DND-41 (cell line): ENCODE measurements at regions not wholly inside any gene's neighbourhood (a gene's known extent, or its start where the extent isn't known, plus 50 kb on each side); places are given as distances from the start of the nearest gene placed in this dataset.
"Not testable (repeated sequence)": the region's sequence is repeated elsewhere in the genome, so short reads cannot be mapped to it uniquely, and the experiment has no call there.

Source experiments
- ATAC-seq: fragments of 200-7000 bp; cut with Tn5 transposase; 3 replicates; pipeline ENCODE4 v1.9.1; 2021; ENCODE audit warnings: low read depth; ENCODE audit not compliant: insufficient read depth
- DNase-seq: peaks from one replicate; pipeline ENCODE4 v3.0.0-alpha.2; 2020
- H2AFZ ChIP-seq: 2 replicates; pipeline ENCODE4 v1.6.0; 2012; ENCODE audit warnings: low read depth, low read length
- H3K27ac ChIP-seq: 2 replicates; pipeline ENCODE4 v1.5.1; 2012; ENCODE audit warnings: low read length, inconsistent platforms
- H3K27me3 ChIP-seq: fragments of 200-600 bp; sonication (generic); 2 replicates; pipeline ENCODE4 v1.6.0; 2012; ENCODE audit warnings: low read length, mild to moderate bottlenecking, inconsistent platforms; ENCODE audit not compliant: insufficient read depth, poor library complexity
- H3K36me3 ChIP-seq: 2 replicates; pipeline ENCODE4 v1.5.1; 2012; ENCODE audit warnings: low read length, inconsistent platforms; ENCODE audit not compliant: insufficient read depth
- H3K4me1 ChIP-seq: 2 replicates; pipeline ENCODE4 v1.5.1; 2012; ENCODE audit warnings: mild to moderate bottlenecking, low read length; ENCODE audit not compliant: insufficient read depth
- H3K4me2 ChIP-seq: 2 replicates; pipeline ENCODE4 v1.6.0; 2012; ENCODE audit warnings: mild to moderate bottlenecking, moderate library complexity, low read length, inconsistent platforms; ENCODE audit not compliant: insufficient read depth
- H3K4me3 ChIP-seq, 2 experiments: fragments of 200-600 bp in 1 of 2; shearing (Covaris generic) in 1 of 2; 2 replicates each; pipeline ENCODE4 v1.5.1; 2012 to 2016; ENCODE audit warnings: inconsistent platforms in 2 of 2, low read length in 2 of 2, mild to moderate bottlenecking in 2 of 2, low read depth in 1 of 2, moderate library complexity in 1 of 2
- H3K79me2 ChIP-seq: 2 replicates; pipeline ENCODE4 v1.6.0; 2012; ENCODE audit warnings: low read length, inconsistent platforms; ENCODE audit not compliant: insufficient read depth
- H3K9ac ChIP-seq: 2 replicates; pipeline ENCODE4 v1.6.0; 2012; ENCODE audit warnings: low read depth, mild to moderate bottlenecking, inconsistent platforms, low read length, moderate library complexity
- H3K9me3 ChIP-seq: 2 replicates; pipeline ENCODE4 v1.5.1; 2012; ENCODE audit warnings: low read length, moderate library complexity, mild to moderate bottlenecking, inconsistent platforms; ENCODE audit not compliant: insufficient read depth, severe bottlenecking
- H4K20me1 ChIP-seq: 2 replicates; pipeline ENCODE4 v1.6.0; 2012; ENCODE audit warnings: low read length; ENCODE audit not compliant: insufficient read depth
- CTCF ChIP-seq: IDR thresholded peaks from 2 replicates; pipeline ENCODE4 v1.5.1; 2012; ENCODE audit warnings: borderline replicate concordance, low read length, moderate library complexity, mild to moderate bottlenecking; ENCODE audit not compliant: poor library complexity, severe bottlenecking; ENCODE audit errors: extremely low read depth
- EZH2 ChIP-seq: IDR thresholded peaks from 3 replicates; pipeline ENCODE4 v1.6.1; 2012; ENCODE audit warnings: borderline replicate concordance, low read depth, mild to moderate bottlenecking, moderate library complexity, low read length, inconsistent platforms; ENCODE audit not compliant: severe bottlenecking

GRCh38 chr6:63464060-63464459 is 108.2 kb upstream of the LOC128125822 start:
- H3K4me1 ChIP-seq = no peaks in the 10 kb centered on the region
- H3K9me3 ChIP-seq = no peaks in the 10 kb centered on the region
- ATAC-seq = no peak
- DNase-seq = no peak
- H4K20me1 ChIP-seq = no peaks in the 10 kb centered on the region
- H3K27ac ChIP-seq = no peak overlapping the region
- H3K4me2 ChIP-seq = no peak overlapping the region
- H3K36me3 ChIP-seq = no peaks in the 10 kb centered on the region
- no peak overlapping the region for H3K9ac ChIP-seq
- no peak overlapping the region for H2AFZ ChIP-seq
- TF ChIP-seq EZH2 (no peak), CTCF (no peak)
- no peaks in the 10 kb centered on the region for H3K27me3 ChIP-seq
- H3K79me2 ChIP-seq = no peaks in the 10 kb centered on the region
- H3K4me3 ChIP-seq = no peak overlapping the region

GRCh38 chr6:63465750-63466149 is 106.5 kb upstream of the LOC128125822 start:
- no peak overlapping the region for H3K4me3 ChIP-seq
- no peaks in the 10 kb centered on the region for H3K36me3 ChIP-seq
- H3K79me2 ChIP-seq = no peaks in the 10 kb centered on the region
- H3K27ac ChIP-seq = no peak overlapping the region
- H4K20me1 ChIP-seq = no peaks in the 10 kb centered on the region
- H2AFZ ChIP-seq = no peak overlapping the region
- ATAC-seq (no peak), DNase-seq (no peak)
- no peaks in the 10 kb centered on the region for H3K9me3 ChIP-seq
- H3K9ac ChIP-seq = no peak overlapping the region
- TF ChIP-seq CTCF (no peak), EZH2 (no peak)
- no peak overlapping the region for H3K4me2 ChIP-seq
- H3K4me1 ChIP-seq = no peaks in the 10 kb centered on the region
- no peaks in the 10 kb centered on the region for H3K27me3 ChIP-seq

- no peaks in the 10 kb centered on the region for H3K4me1 ChIP-seq
- H3K79me2 ChIP-seq = no peaks in the 10 kb centered on the region
- no peak overlapping the region for H3K4me2 ChIP-seq
- H3K36me3 ChIP-seq = no peaks in the 10 kb centered on the region
- no peak overlapping the region for H3K9ac ChIP-seq
- ATAC-seq = no peak
- DNase-seq = no peak
- H2AFZ ChIP-seq = no peak overlapping the region
- no peaks in the 10 kb centered on the region for H3K27me3 ChIP-seq
- no peaks in the 10 kb centered on the region for H3K9me3 ChIP-seq
- H4K20me1 ChIP-seq = no peaks in the 10 kb centered on the region
- no peak overlapping the region for H3K27ac ChIP-seq
- no peak overlapping the region for H3K4me3 ChIP-seq
- TF ChIP-seq EZH2 = no peak
- TF ChIP-seq CTCF = no peak
Measured at GRCh38 chr6:63466242-63466733, 106.0 kb upstream of the LOC128125822 start.

GRCh38 chr6:63467247-63467954 is 104.9 kb upstream of the LOC128125822 start:
- TF ChIP-seq CTCF (no peak), EZH2 (no peak)
- H3K4me2 ChIP-seq = no peak overlapping the region
- H4K20me1 ChIP-seq = no peaks in the 10 kb centered on the region
- H3K27ac ChIP-seq = no peak overlapping the region
- H2AFZ ChIP-seq = no peak overlapping the region
- DNase-seq (no peak), ATAC-seq (no peak)
- H3K36me3 ChIP-seq = no peaks in the 10 kb centered on the region
- no peaks in the 10 kb centered on the region for H3K27me3 ChIP-seq
- H3K79me2 ChIP-seq = no peaks in the 10 kb centered on the region
- H3K4me1 ChIP-seq = no peaks in the 10 kb centered on the region
- no peak overlapping the region for H3K9ac ChIP-seq
- no peaks in the 10 kb centered on the region for H3K9me3 ChIP-seq
- H3K4me3 ChIP-seq = no peak overlapping the region

- not testable (repeated sequence) for H3K9me3 ChIP-seq, H3K4me2 ChIP-seq, H3K4me1 ChIP-seq, ATAC-seq, H3K9ac ChIP-seq, H3K27ac ChIP-seq, H3K79me2 ChIP-seq, H3K4me3 ChIP-seq, DNase-seq, H2AFZ ChIP-seq, H4K20me1 ChIP-seq, H3K27me3 ChIP-seq, H3K36me3 ChIP-seq
Measured at GRCh38 chr6:63471145-63471544, 101.1 kb upstream of the LOC128125822 start.
